ENCODE measurements at regions not wholly inside any gene's neighbourhood (a gene's known extent, or its start where the extent isn't known, plus 50 kb on each side); places are given as distances from the start of the nearest gene placed in this dataset.

DNA sequence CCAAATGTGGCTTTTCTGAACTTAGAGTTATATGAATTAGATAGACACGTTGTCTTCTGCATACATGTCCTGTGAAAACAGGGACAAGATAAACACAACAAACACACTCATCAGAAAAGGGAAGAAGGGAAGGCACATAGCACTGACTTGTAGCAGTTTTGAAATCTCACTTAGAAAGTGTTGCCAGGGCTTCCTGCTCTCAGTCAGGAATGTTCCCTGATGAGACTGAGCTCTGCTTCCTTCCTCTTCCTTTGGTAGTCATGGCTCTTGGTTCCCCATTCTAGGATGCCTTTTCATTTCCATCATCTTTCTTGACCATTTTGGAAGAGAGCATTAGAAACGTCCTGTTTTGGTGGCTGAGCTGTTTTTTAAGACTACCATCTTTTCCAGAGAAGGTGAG, 233.8 kb upstream of the LYZL1 start:
- H3K4me2 ChIP-seq = peak overlapping the region in 7 of 11 experiments; percentile 40 to 67 (median 62); a peak in 14 of 22 replicates
- peak overlapping the region in 2 of 11 experiments; percentile 20 to 30; a peak in 4 of 22 replicates for H3K27ac ChIP-seq
- no peak overlapping the region for H3K4me3 ChIP-seq
- no peak overlapping the region for H3K9ac ChIP-seq
- peaks cover 0 to 42% (median 16%) of the 10 kb centered on the region in 10 experiments; a peak in 12 of 20 replicates for H3K4me1 ChIP-seq
- H3K36me3 ChIP-seq = no peaks in the 10 kb centered on the region
- no peaks in the 10 kb centered on the region for H3K27me3 ChIP-seq
- TF ChIP-seq Cebpa-rat (IDR thresholded peaks at IDR 0.05) = no peak
- H3K9me3 ChIP-seq (replicated peaks in 1 of 11) = no peaks in the 10 kb centered on the region; a peak in 1 of 22 replicates
- no peaks in the 10 kb centered on the region for H4K20me1 ChIP-seq

DNA sequence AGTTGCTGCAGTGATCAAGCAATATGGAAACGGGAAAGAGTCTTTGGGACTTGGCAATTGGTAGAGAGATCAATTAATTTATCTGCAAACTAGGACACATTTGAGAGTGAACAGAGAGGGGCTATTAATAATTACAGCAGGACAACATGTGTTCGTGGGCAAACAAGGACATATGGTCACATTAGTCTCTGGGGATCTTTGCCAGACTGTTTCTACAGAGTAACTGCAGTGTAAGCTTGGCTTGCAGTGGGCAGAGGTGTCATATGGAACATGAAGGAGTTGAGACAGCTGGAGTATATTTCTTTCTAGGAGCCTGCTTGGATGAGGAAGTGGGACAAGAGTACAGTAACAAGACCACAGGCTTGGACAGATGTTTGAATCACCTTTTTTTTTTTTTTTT, 232.1 kb upstream of the LYZL1 start:
- Histone ChIP-seq H3K27ac (no peak overlapping the region), H3K4me2 (peak overlapping the region in 5 of 11 experiments; percentile 13 to 62 (median 21); a peak in 6 of 22 replicates), H3K4me1 (peaks cover 0 to 40% (median 15%) of the 10 kb centered on the region in 10 experiments; a peak in 12 of 20 replicates), H3K9ac (no peak overlapping the region), H3K36me3 (no peaks in the 10 kb centered on the region), H3K9me3 (replicated peaks in 1 of 11) (no peaks in the 10 kb centered on the region), H3K4me3 (no peak overlapping the region), H3K27me3 (no peaks in the 10 kb centered on the region), H4K20me1 (no peaks in the 10 kb centered on the region)
- no peak for TF ChIP-seq Cebpa-rat (IDR thresholded peaks at IDR 0.05)

DNA sequence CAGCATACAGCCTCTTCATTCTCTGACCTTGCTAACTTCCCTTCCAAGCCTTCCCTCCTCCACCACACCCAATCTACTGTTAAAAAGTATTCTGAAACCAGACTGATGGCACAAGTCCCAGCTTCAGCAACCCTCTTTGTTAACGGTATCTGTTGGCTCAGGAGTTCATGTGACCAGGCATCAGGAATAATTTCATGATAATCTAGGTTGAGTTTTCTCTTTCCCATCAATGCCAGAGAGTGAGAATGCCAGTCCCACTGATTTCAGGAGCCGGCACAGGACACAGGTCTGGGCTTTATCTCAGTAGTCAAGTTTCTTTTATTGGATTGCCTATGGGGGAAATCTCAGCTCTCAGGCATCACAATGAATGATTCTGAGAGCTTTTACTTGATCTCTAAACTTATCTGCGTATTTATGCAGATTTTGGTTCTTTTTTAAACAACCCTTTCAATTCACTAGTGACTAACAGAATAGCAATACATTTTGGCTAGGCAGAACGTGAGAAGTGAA, 231.0 kb upstream of the LYZL1 start:
- peak overlapping the region in 3 of 11 experiments; percentile 21 to 62 (median 41); a peak in 4 of 22 replicates for H3K4me2 ChIP-seq
- no peaks in the 10 kb centered on the region for H3K36me3 ChIP-seq
- H3K9ac ChIP-seq = no peak overlapping the region
- H3K27ac ChIP-seq = no peak overlapping the region
- H3K9me3 ChIP-seq (replicated peaks in 1 of 11) = no peaks in the 10 kb centered on the region
- H3K4me1 ChIP-seq = peaks cover 0 to 40% (median 15%) of the 10 kb centered on the region in 10 experiments; a peak in 12 of 20 replicates
- no peak overlapping the region for H3K4me3 ChIP-seq
- no peaks in the 10 kb centered on the region for H3K27me3 ChIP-seq
- no peak for TF ChIP-seq Cebpa-rat (IDR thresholded peaks at IDR 0.05)
- no peaks in the 10 kb centered on the region for H4K20me1 ChIP-seq

DNA sequence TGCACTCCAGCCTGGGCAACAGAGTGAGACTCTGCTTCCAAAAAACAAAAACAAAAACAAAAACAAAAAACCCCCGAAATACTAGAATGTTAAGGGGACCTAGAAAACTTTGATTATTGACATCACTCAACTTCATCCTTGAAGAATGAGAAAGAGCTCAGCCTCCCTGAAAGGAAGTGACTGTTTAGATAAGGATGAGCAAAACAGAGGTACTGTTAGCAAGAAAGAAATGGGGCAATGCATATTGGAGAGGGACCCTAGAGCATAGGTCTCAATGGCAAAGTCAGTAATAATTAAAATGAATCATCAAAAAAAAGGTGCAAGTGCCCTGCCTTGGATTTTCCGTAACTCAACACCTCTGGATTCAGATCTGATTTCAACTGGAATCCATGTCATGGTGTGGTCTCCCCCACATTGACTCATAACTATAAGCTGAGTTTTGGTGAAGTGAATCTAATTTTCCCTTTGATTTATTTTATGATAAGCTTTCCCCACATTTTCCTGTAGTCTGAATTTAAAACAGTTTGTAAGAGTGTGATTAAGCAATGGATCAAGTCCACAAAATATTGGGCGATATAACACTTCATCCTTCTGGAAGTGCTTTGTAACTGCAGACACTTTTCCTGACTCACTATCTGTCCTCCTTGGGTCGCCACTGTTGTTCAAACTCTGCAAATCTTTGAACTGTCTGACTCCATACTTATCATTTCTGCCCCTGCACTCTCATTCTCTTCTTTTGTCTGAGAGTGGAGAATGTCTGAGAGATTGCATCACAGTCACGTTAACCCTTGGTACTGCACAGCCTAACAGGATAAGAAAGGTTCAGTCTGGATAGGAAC, 224.8 kb upstream of the LYZL1 start:
- no peak for TF ChIP-seq Cebpa-rat (IDR thresholded peaks at IDR 0.05)
- no peak overlapping the region for H3K9ac ChIP-seq
- no peaks in the 10 kb centered on the region for H4K20me1 ChIP-seq
- H3K4me2 ChIP-seq = no peak overlapping the region
- no peaks in the 10 kb centered on the region for H3K9me3 ChIP-seq (replicated peaks in 1 of 11)
- no peak overlapping the region for H3K27ac ChIP-seq
- H3K36me3 ChIP-seq = no peaks in the 10 kb centered on the region
- no peaks in the 10 kb centered on the region for H3K27me3 ChIP-seq
- H3K4me3 ChIP-seq = no peak overlapping the region
- no peaks in the 10 kb centered on the region for H3K4me1 ChIP-seq

DNA sequence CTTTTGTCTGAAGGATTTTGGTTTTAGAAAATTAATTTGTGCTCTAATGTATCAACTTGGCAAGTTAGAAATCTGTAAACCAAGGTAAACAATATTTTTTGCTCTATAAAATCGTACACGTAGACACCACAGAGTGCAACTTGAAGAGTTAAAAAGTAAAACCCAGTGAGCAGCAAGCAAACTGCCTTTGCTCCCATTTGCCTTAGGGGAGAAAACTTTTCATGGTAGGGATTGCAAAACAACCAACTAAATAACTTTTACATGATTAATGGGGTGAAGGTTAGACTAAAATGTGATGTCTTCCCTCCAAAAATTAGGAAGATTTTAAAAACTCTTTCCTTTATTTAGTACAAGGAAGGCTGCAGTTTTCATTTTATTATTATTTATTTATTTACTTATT, 224.2 kb upstream of the LYZL1 start:
- H3K9me3 ChIP-seq (replicated peaks in 1 of 11) = no peaks in the 10 kb centered on the region
- no peak overlapping the region for H3K27ac ChIP-seq

DNA sequence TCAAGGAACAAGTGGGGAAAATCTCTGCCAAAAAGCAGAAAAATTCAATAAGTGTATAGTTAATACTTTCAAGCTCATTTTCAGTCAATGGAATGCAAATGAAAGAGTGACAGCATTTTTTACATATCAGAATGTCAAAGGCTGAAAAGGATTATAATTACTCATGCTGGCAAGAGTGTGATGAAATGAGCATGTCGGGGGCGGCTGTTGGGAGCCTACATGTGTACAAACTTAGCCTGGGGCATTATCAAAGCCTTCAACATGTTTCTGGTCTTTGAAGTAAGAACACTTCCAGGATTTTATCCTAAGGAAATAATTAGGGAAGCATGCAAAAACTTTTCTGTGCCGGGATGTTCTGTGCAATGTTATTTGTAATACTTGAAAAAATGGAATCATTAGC, 221.7 kb upstream of the LYZL1 start:
- H3K27ac ChIP-seq = no peak overlapping the region
- no peak overlapping the region for H3K4me3 ChIP-seq
- no peaks in the 10 kb centered on the region for H3K4me1 ChIP-seq
- H3K36me3 ChIP-seq = no peaks in the 10 kb centered on the region
- H3K9me3 ChIP-seq (replicated peaks in 1 of 11) = no peaks in the 10 kb centered on the region
- no peak overlapping the region for H3K9ac ChIP-seq
- no peaks in the 10 kb centered on the region for H4K20me1 ChIP-seq
- H3K27me3 ChIP-seq = no peaks in the 10 kb centered on the region
- TF ChIP-seq Cebpa-rat (IDR thresholded peaks at IDR 0.05) = no peak
- H3K4me2 ChIP-seq = no peak overlapping the region

More for the DNA sequence above, 224.2 kb upstream of the LYZL1 start:
- no peaks in the 10 kb centered on the region for H3K36me3 ChIP-seq
- no peaks in the 10 kb centered on the region for H3K4me1 ChIP-seq
- no peaks in the 10 kb centered on the region for H3K27me3 ChIP-seq
- no peak for TF ChIP-seq Cebpa-rat (IDR thresholded peaks at IDR 0.05)
- H3K4me3 ChIP-seq = no peak overlapping the region
- no peak overlapping the region for H3K4me2 ChIP-seq
- H3K9ac ChIP-seq = no peak overlapping the region
- H4K20me1 ChIP-seq = no peaks in the 10 kb centered on the region

DNA sequence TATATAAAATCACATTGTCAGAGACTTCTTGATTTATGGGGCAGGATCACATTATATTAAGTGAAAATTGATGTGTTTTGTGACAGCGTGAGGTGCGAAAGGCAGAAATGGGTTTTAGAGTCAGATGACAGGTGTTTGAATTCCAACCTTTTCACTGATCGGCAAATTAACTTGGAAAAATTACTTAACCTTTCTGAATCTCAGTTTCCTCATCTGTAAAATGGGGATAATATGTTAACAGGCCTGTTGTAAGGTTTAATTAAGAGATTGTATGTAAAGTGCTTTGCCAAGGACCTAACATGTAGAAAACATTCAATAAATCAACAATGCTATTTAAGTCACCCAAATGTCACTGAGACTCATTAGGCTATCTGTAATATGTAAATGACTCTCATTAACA, 221.2 kb upstream of the LYZL1 start:
- Histone ChIP-seq H3K4me1 (no peaks in the 10 kb centered on the region), H3K36me3 (no peaks in the 10 kb centered on the region), H3K27ac (no peak overlapping the region), H3K9ac (no peak overlapping the region), H3K4me3 (no peak overlapping the region), H3K27me3 (no peaks in the 10 kb centered on the region), H4K20me1 (no peaks in the 10 kb centered on the region), H3K4me2 (no peak overlapping the region), H3K9me3 (replicated peaks in 1 of 11) (no peaks in the 10 kb centered on the region)
- no peak for TF ChIP-seq Cebpa-rat (IDR thresholded peaks at IDR 0.05)

DNA sequence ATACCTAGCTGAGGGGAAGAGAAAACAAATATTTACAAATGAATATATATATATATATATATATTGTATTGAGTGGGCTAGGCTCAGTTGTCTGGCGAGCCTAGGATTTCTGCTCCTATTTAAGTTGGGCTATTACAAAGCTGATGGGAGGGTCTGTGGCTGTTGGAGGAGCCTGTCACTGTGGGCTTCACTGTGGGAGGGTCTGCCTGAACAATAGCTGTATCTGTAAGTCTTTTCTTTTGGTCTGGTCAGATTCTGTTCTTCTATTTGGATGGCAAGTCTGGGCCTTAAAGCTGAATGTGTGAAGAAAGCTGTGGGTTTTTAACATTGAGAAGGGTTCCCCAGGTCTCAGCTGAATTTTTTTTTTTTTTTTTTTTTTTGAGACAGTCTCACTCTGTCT, 220.6 kb upstream of the LYZL1 start:
- no peaks in the 10 kb centered on the region for H3K36me3 ChIP-seq
- H3K9me3 ChIP-seq (replicated peaks in 1 of 11) = no peaks in the 10 kb centered on the region
- H3K27ac ChIP-seq = no peak overlapping the region
- no peaks in the 10 kb centered on the region for H4K20me1 ChIP-seq
- no peaks in the 10 kb centered on the region for H3K4me1 ChIP-seq
- H3K4me2 ChIP-seq = no peak overlapping the region
- H3K4me3 ChIP-seq = no peak overlapping the region
- no peak overlapping the region for H3K9ac ChIP-seq
- no peak for TF ChIP-seq Cebpa-rat (IDR thresholded peaks at IDR 0.05)
- no peaks in the 10 kb centered on the region for H3K27me3 ChIP-seq

DNA sequence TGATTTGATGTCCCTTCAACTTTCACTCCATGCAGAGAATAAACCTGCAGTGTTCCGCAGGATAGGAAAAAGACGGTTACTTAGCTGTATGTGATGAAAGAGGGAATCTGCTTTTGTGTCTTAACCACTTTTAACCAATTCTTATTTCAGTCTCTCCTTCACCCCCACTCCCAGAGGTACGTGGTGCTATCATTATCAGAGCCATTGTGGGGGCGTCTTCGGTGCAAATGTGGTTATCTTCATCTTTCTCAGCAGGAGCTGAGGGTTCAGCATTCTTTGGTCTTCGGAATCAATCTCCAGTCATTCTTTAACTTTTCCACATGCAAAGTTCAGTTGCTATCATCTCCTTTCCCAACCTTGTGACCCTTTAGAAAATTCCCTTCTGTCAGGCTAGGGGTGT, 219.9 kb upstream of the LYZL1 start:
- no peak overlapping the region for H3K4me3 ChIP-seq
- H3K36me3 ChIP-seq = no peaks in the 10 kb centered on the region
- H3K9me3 ChIP-seq (replicated peaks in 1 of 11) = no peaks in the 10 kb centered on the region

DNA sequence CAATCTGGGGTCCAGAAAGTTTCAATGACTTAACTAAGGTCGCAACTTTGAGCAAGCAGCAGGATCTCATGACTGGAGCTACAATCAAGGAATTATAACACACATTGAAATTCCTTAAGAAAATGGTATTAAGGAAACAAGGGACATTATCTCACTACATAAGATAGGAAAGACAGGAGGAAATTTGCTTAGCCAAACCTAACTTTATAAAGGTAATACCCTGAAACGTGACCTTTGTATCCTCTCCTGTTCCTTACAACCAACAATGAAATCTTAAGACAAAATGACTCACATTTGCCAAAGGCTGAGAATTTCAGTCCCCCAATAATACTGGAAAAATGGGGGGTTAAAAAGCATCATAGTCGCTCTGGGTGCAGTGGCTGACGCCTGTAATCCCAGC, 218.9 kb upstream of the LYZL1 start:
- Histone ChIP-seq H3K27ac (no peak overlapping the region), H3K4me1 (no peaks in the 10 kb centered on the region), H4K20me1 (no peaks in the 10 kb centered on the region), H3K4me3 (no peak overlapping the region), H3K36me3 (no peaks in the 10 kb centered on the region), H3K4me2 (no peak overlapping the region), H3K9me3 (replicated peaks in 1 of 11) (no peaks in the 10 kb centered on the region), H3K9ac (no peak overlapping the region), H3K27me3 (no peaks in the 10 kb centered on the region)
- no peak for TF ChIP-seq Cebpa-rat (IDR thresholded peaks at IDR 0.05)

More for the DNA sequence above, 219.9 kb upstream of the LYZL1 start:
- no peak overlapping the region for H3K4me2 ChIP-seq
- no peaks in the 10 kb centered on the region for H4K20me1 ChIP-seq
- H3K27me3 ChIP-seq = no peaks in the 10 kb centered on the region
- H3K4me1 ChIP-seq = no peaks in the 10 kb centered on the region
- no peak for TF ChIP-seq Cebpa-rat (IDR thresholded peaks at IDR 0.05)
- no peak overlapping the region for H3K9ac ChIP-seq
- no peak overlapping the region for H3K27ac ChIP-seq
